HG02840 (cell line): ENCODE measurements at regions not wholly inside any gene's neighbourhood (a gene's known extent, or its start where the extent isn't known, plus 50 kb on each side); places are given as distances from the start of the nearest gene placed in this dataset.

Source experiments
- ATAC-seq: cut with Tn5 transposase; IDR thresholded peaks from one replicate; pipeline ENCODE4 v1.9.1; 2021; ENCODE audit warnings: mild to moderate bottlenecking, moderate library complexity, moderate number of reproducible peaks; ENCODE audit not compliant: unreplicated experiment, low FRiP score

GRCh38 chr1:182297335-182297734 is 94.3 kb downstream of the GLUL start:
- ATAC-seq: no peak

DNA sequence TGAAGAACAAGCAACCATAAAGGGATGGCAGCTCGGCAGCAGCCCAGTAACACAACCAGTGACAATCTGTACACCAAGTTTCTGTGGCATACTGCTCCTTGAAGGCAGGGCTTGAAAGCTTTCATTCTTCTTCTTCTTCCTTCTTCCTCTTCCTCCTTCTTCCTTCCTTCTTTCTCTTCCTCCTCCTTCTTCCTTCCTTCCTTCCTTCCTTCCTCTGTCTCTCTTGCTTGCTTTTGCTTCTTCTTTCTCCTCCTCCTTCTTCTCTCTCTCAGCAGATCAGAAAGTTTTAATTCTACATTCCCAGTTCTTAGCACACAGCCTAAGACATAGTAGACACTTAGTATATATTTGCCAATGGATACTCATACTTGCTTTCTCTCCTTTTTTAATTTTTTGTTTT is 95.9 kb downstream of the GLUL start:
- ATAC-seq: no peak

GRCh38 chr1:182293119-182293589 is 98.4 kb downstream of the GLUL start:
- no peak for ATAC-seq

GRCh38 chr1:182292193-182292741 is 99.3 kb downstream of the GLUL start:
- no peak for ATAC-seq

DNA sequence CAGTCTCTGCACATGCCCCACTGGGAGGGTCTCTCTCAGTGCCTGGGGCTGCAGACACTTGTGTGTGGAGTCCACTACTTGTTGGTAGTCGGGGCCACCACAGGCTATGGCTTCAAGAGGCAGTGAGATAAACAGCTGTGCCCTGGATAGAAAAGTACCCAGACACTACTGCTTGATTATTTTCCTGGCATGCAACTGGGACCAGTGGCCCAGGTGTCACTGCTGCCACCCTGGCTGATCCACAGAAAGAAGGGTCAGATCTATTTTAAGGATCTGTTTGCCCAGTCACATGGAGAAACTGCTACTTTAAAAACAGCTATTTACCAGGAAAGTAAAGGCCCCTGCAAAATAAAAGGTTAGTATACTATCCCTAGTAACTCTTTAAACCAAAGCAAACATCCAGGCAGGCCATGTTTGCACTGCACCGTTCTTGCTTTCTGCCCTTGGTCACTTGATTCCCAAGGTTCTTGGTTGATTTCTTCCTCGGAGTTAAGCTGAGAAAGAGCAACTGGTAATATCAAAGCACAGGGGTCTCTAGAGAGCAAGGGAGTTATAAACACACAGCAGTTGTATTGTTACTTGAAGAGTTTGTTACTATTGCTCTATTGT is 99.9 kb downstream of the GLUL start:
- ATAC-seq: no peak

DNA sequence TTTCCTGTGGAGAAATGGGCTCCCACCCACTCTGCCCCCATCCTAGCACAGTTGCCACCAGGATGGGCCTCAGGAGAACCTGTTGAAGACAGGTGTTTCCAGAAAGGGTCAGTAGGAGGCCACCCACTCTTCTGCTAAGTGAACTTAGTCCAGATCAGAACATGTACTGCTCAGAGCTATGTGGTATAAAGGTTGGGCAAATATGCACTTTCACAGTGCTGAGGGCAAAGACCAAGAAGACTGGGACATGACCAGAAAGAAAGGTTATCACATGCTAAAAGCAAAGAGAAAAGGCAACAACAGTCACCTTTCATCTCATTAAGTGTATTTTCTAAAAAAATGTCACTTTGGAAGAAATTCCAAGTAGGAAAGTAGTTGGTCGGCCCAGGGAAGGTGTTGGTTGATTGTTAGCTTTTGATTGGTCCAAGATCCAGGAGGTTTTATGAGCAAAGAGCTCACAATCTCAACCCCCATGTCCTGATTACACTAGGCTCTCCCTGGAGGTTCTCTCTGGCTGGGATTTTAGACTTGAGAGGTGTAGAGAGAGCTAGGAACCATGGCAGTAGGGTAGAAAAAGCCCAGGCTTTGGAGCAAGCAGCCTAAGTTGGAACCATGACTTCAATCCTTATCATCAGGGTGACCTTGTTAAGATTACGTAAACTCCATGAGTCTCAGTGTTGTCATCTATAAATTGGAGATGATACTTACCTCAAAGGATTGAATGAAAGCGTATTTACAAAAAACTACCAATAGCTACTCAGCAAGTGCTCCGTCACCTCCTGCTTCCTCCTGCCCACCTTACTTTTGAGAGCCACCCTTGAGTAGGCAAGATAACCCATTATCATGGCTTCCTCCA is 102.6 kb downstream of the GLUL start:
- ATAC-seq: no peak

- no peak for ATAC-seq
These were observed 104.8 kb downstream of the GLUL start for GRCh38 chr1:182286761-182287160.

- ATAC-seq: no peak
These were observed 107.6 kb downstream of the GLUL start for GRCh38 chr1:182283746-182284544.

DNA sequence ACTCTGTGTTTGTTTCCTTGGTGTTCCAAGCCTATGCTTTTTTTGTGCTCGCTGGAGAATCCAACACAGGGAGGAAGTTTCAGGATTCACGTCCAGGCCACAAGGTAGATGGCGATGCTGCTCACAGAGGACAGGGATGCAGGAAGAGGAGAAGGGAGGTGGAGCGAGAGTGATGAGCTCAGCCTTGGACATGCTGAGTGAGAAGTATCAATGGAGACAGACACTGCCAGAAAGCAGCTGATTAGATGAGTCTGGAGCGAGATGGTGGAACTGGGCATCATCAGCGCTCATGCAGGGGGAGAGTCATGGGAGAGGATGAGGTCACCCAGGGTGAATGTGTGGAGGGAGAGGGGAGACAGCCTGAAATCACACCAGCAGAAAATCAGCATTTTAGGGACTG is 110.0 kb downstream of the GLUL start:
- no peak for ATAC-seq

DNA sequence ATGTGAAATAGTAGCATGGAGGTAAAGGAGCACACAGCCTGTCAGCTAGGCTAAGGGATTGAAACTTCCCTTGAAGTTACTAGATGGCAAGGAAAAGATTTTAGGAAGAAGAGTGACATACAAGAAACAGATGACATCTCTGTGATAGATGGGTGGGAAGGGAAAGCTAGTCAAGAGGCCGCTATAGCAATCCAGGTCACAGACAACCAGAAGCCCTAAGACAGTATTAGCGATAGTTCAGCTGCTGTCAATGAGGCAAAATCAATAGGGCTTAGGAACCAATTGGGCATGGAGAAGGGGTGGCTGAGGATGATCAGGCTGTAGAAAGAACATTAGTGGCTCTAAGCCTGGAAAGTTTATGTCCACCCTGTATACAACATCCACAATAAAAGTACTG is 111.1 kb downstream of the GLUL start:
- ATAC-seq: no peak

- ATAC-seq: no peak
These were observed 111.7 kb downstream of the GLUL start for GRCh38 chr1:182279724-182280503.

- ATAC-seq: no peak
These were observed 112.3 kb downstream of the GLUL start for GRCh38 chr1:182279302-182279701.

DNA sequence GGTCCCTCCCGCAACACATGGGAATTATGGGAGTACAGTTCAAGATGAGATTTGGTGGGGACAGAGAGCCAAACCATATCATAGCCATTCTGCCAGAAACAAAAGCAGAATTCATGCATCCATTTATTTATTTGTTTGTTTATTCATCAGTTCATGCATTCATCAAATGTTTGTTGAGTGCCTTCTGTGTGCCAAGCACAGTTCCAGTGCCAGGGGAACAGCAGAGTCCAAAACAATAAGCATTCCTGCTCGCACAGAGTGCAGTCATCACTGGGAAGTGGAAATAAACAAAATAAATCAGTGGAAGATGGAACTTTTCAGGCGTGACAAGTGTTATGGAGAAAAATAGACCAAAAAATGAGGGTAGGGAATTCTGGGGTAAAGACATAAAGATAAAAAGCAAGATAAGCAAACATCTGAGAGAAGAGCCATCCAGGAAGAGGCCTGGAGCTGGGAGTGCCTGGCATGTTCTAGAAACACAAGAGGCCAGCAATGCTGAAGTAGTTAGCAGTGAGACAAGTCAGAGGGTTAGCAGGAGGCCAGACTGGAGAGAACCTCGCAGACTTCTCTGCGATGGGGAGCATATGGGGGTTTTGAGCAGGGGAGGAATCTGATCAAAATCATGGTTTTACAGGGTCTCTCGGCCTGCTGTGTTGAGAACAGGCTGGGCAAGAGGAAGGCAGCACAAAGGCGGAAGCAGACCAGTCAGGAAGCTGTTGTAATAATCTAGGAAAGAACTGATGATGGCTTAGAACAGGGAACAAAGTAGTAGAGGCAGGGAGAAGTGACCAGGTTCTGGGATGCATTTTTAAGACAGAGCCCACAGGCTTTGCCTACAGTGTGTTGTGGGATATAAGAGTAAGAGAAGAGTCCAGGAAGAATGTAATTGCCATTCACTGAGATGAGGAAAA is 113.2 kb downstream of the GLUL start:
- ATAC-seq: no peak

DNA sequence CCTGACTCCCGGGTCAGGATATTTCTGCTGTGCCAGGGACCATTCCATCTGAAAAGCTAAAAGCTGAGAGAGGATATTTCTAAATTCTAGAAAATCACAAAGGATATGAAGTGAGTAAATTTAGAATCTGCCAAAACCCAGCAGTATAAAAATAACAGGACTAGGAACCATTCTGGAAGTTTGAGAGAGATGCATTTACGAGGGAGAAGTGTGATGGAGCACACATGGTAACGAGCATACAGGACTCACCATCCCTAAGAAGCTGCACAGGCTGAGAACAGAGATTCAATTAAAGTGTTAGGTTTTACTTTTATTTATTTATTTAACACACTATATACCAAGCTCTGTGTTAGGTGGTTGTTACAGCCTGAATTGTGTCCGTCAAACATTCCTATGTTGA is 116.3 kb downstream of the GLUL start:
- no peak for ATAC-seq

DNA sequence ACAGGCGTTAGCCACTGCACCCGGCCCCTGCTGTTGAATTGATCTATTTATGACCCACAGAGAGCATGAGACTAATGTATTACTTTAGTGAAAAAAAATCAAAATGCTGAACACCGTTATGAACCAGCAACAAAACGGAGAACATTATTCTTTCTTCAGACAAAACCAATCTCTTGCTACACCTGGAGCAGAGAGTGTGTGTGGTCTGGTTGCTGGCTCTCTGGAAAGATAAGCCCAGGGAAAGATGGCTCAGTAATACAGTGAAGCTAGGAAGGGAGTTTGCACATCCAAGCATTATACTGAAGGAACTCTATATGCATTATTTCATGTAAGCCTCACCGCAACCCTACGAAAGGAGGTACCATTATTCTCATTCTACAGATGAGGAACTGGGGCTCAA is 117.0 kb downstream of the GLUL start:
- no peak for ATAC-seq

DNA sequence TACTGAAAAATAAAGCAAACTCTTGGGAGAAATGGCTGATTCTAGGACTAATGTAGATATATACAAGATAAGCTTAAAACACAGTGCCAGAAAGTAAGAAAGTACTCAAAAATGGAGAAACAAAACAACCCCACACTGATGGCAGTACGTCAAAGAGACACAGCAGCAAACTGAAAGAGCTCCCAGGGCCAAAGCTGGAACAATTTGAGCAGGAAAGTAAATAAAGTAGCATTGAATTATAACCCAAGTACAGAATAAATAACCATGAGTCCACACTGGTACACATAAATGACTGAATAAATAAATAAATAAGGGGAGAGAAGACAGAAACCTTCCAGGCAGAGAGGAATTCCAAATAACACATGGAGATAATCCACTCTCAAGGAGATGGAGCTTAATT is 120.9 kb downstream of the GLUL start:
- ATAC-seq: no peak

DNA sequence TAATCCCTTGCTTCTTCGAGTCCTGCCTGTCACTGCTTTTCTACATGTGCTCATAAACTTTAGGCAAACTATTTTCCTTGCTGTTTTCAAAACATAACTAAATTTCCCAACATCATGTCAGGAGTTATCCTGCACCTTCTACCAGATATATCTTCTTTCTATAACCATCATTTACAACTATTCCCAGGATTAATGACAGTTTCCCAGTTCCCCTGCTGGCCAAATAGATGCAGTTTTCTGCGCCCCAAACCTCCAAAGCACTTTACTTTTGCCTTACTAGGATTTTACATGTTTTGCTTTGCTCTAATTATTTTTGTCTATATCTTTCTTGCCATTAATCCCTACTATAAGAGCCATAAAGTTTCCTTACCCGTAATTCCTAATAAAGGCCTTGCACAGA is 122.5 kb downstream of the GLUL start:
- ATAC-seq: no peak

DNA sequence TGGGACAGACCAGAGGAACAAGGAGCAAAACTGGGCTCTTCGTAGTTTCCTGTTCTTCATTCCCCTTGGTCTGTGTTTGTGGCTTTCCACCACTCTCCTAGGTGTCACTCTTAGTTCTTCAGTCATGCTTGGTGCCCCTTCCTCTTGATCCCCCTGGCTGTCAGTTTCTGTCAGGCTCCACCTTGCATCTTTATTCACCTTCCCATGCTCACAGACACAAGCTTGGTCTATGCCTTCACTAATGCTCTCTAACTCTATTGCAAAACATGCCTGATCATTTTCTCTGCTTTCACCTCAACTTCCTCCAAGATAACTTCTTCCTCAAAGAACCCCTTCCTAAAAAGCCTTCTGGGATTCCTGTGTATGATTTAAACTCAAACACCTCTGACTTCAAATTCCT is 122.9 kb downstream of the GLUL start:
- no peak for ATAC-seq

GRCh38 chr1:182264185-182264584 is 127.4 kb downstream of the GLUL start:
- no peak for ATAC-seq
